SK-N-SH (cell line): ENCODE measurements at regions not wholly inside any gene's neighbourhood (a gene's known extent, or its start where the extent isn't known, plus 50 kb on each side); places are given as distances from the start of the nearest gene placed in this dataset.

Source experiments
- CTCF ChIA-PET: fragments of 300-600, 350-600 bp; formaldehyde crosslinking; extraction: SDS; loops from one replicate; lab custom pipeline; 2021; lab: Yijun Ruan, JAX
- POLR2A ChIA-PET: fragments of 350-600 bp; sonication (Branson Sonifier 250); formaldehyde crosslinking; extraction: SDS; loops from one replicate; lab custom pipeline; 2020; ENCODE audit warnings: antibody characterized with exemption, inconsistent platforms; lab: Yijun Ruan, JAX
- DNase-seq: peaks from one replicate; pipeline ENCODE4 v3.0.0; 2012
- H2AFZ ChIP-seq: fragments of 200-600 bp; sonication (generic); 2 replicates; pipeline ENCODE4 v1.8.1; 2016; ENCODE audit warnings: antibody characterized with exemption, mild to moderate bottlenecking, low read depth
- H3F3A ChIP-seq: fragments of 200-600 bp; sonication (generic); replicated peaks from 2 replicates; pipeline ENCODE3; 2016; ENCODE audit warnings: antibody characterized with exemption, mild to moderate bottlenecking; ENCODE audit not compliant: insufficient read depth
- H3K27ac ChIP-seq, 2 experiments: fragments of 200-500 bp in 1 of 2; fragments of 200-600 bp in 1 of 2; sonication (Bioruptor generic) in 1 of 2; sonication (generic), shearing (Covaris generic) in 1 of 2; 2 replicates each; pipeline versions ENCODE4 v1.5.1 to v1.6.1; 2014 to 2016; ENCODE audit warnings: low read depth in 2 of 2, inconsistent platforms in 1 of 2, low read length in 1 of 2, mild to moderate bottlenecking in 1 of 2, mixed read lengths in 1 of 2
- H3K27me3 ChIP-seq: fragments of 200-600 bp; sonication (generic), shearing (Covaris generic); 2 replicates; pipeline ENCODE4 v1.6.1; 2016; ENCODE audit warnings: mixed run types; ENCODE audit not compliant: insufficient read depth
- H3K36me3 ChIP-seq, 2 experiments: fragments of 200-500 bp in 1 of 2; fragments of 200-600 bp in 1 of 2; sonication (Bioruptor generic) in 1 of 2; sonication (generic) in 1 of 2; replicated peaks in 1 of 2; 2 replicates each; pipeline versions ENCODE3 to v1.5.1; 2014 to 2016; ENCODE audit warnings: low read length in 1 of 2, mild to moderate bottlenecking in 1 of 2; ENCODE audit not compliant: insufficient read depth in 2 of 2, control insufficient read depth in 1 of 2
- H3K4me1 ChIP-seq, 2 experiments: fragments of 200-500 bp in 1 of 2; fragments of 200-600 bp in 1 of 2; sonication (Bioruptor generic) in 1 of 2; sonication (generic), shearing (Covaris generic) in 1 of 2; 2 replicates each; pipeline versions ENCODE4 v1.5.1 to v1.6.1; 2014 to 2016; ENCODE audit warnings: low read depth in 1 of 2, low read length in 1 of 2, mixed run types in 1 of 2; ENCODE audit not compliant: insufficient read depth in 2 of 2, control insufficient read depth in 1 of 2
- H3K4me2 ChIP-seq: fragments of 200-600 bp; sonication (generic), shearing (Covaris generic); 2 replicates; pipeline ENCODE4 v1.6.1; 2017; ENCODE audit warnings: mixed run types
- H3K4me3 ChIP-seq, 2 experiments: fragments of 200-500 bp in 1 of 2; fragments of 200-600 bp in 1 of 2; sonication (Bioruptor generic) in 1 of 2; sonication (generic), shearing (Covaris generic) in 1 of 2; 2 replicates each; pipeline versions ENCODE4 v1.5.1 to v1.8.1; 2014 to 2016; ENCODE audit warnings: low read depth in 2 of 2, inconsistent platforms in 1 of 2, low read length in 1 of 2, mild to moderate bottlenecking in 1 of 2, mixed read lengths in 1 of 2, moderate library complexity in 1 of 2
- H3K79me2 ChIP-seq: fragments of 200-600 bp; sonication (generic); 2 replicates; pipeline ENCODE4 v1.8.1; 2017; ENCODE audit warnings: mild to moderate bottlenecking; ENCODE audit not compliant: insufficient read depth
- H3K9ac ChIP-seq: fragments of 200-600 bp; sonication (generic); 2 replicates; pipeline ENCODE4 v1.6.1; 2017; ENCODE audit warnings: mixed run types
- H3K9me2 ChIP-seq: fragments of 200-600 bp; sonication (generic); 2 replicates; pipeline ENCODE4 v1.6.1; 2017; ENCODE audit warnings: mixed run types
- H3K9me3 ChIP-seq: fragments of 200-600 bp; sonication (generic); 2 replicates; pipeline ENCODE4 v1.6.1; 2017; ENCODE audit warnings: mixed run types, mild to moderate bottlenecking, moderate library complexity
- H4K20me1 ChIP-seq: fragments of 200-600 bp; sonication (generic); 2 replicates; pipeline ENCODE4 v1.6.1; 2017; ENCODE audit warnings: mild to moderate bottlenecking, mixed run types; ENCODE audit not compliant: insufficient read depth
- FOSL2 ChIP-seq: IDR thresholded peaks from 2 replicates; pipeline ENCODE4 v1.4.0; 2012; ENCODE audit warnings: low read depth, mild to moderate bottlenecking, moderate library complexity, borderline replicate concordance
- FOXM1 ChIP-seq: IDR thresholded peaks from 2 replicates; pipeline ENCODE4 v1.4.0; 2012; ENCODE audit warnings: low read depth, mild to moderate bottlenecking
- IRF3 ChIP-seq: fragments of 150-350 bp; IDR thresholded peaks from 2 replicates; pipeline ENCODE4 v1.6.1; 2016; ENCODE audit warnings: mild to moderate bottlenecking, low read depth, low read length
- JUND ChIP-seq: IDR thresholded peaks from 2 replicates; pipeline ENCODE4 v1.4.0; 2012
- NFIC ChIP-seq: IDR thresholded peaks from 2 replicates; pipeline ENCODE4 v1.4.0; 2012; ENCODE audit warnings: borderline replicate concordance
- NRF1 ChIP-seq: IDR thresholded peaks from 2 replicates; pipeline ENCODE4 v1.6.1; 2012; ENCODE audit warnings: low read depth, mild to moderate bottlenecking, low read length
- RAD21 ChIP-seq: IDR thresholded peaks from 2 replicates; pipeline ENCODE4 v1.6.1; 2012; ENCODE audit warnings: mild to moderate bottlenecking, low read length
- RCOR1 ChIP-seq: fragments of 150-350 bp; IDR thresholded peaks from 2 replicates; pipeline ENCODE4 v1.6.1; 2017; ENCODE audit warnings: antibody characterized with exemption, low read length
- REST ChIP-seq: IDR thresholded peaks from 2 replicates; pipeline ENCODE4 v1.6.1; 2012; ENCODE audit warnings: mild to moderate bottlenecking, low read depth, low read length, moderate library complexity
- TCF12 ChIP-seq: IDR thresholded peaks from 2 replicates; pipeline ENCODE4 v1.4.0; 2012
- TEAD4 ChIP-seq: IDR thresholded peaks from 2 replicates; pipeline ENCODE4 v1.4.0; 2012; ENCODE audit warnings: mild to moderate bottlenecking, borderline replicate concordance; ENCODE audit not compliant: insufficient read depth
- USF2 ChIP-seq: fragments of 150-350 bp; IDR thresholded peaks from 2 replicates; pipeline ENCODE4 v1.6.1; 2017; ENCODE audit warnings: antibody characterized with exemption, low read length, low read depth, borderline replicate concordance
- YY1 ChIP-seq: IDR thresholded peaks from 2 replicates; pipeline ENCODE4 v1.4.0; 2012; ENCODE audit warnings: low read depth, mild to moderate bottlenecking
- ZBTB33 ChIP-seq: IDR thresholded peaks from 2 replicates; pipeline ENCODE4 v1.4.0; 2012; ENCODE audit warnings: low read depth, borderline replicate concordance
- WGBS: methylation state at CpG from one replicate; pipeline ENCODE4 v1.1.6; 2017; ENCODE audit warnings: low lambda C conversion rate; 5-methylcytosine and 5-hydroxymethylcytosine counted together

- no peaks in the 10 kb centered on the region for H3F3A ChIP-seq
- CTCF ChIA-PET: no interaction called here
- H2AFZ ChIP-seq: no peak overlapping the region
- H3K79me2 ChIP-seq: no peaks in the 10 kb centered on the region
- TF ChIP-seq REST (no peak), YY1 (no peak), RCOR1 (no peak), NRF1 (no peak), TCF12 (no peak), IRF3 (no peak), ZBTB33 (no peak)
- no peaks in the 10 kb centered on the region for H3K9me2 ChIP-seq
- no peak overlapping the region for H3K4me3 ChIP-seq
- H3K4me2 ChIP-seq: no peak overlapping the region
- H3K9ac ChIP-seq: no peak overlapping the region
- no peaks in the 10 kb centered on the region for H3K27me3 ChIP-seq
- H3K27ac ChIP-seq: no peak overlapping the region
- 65% methylated on average over 2 of the region's 2 CpGs for WGBS
- peaks cover 0 to 7% of the 10 kb centered on the region in 2 experiments; a peak in 2 of 4 replicates for H3K4me1 ChIP-seq
- DNase-seq: no peak
- no peaks in the 10 kb centered on the region for H4K20me1 ChIP-seq
- peaks cover 4% of the 10 kb centered on the region; the same call in 1 of the 2 replicates for H3K9me3 ChIP-seq
- H3K36me3 ChIP-seq: no peaks in the 10 kb centered on the region
- POLR2A ChIA-PET: no interaction called here
Measured at GRCh38 chr1:209267968-209268367, 315.5 kb upstream of the CAMK1G start.

- DNase-seq: no peak
- H3K4me1 ChIP-seq: peaks cover 0 to 7% of the 10 kb centered on the region in 2 experiments; a peak in 2 of 4 replicates
- no peaks in the 10 kb centered on the region for H3K9me2 ChIP-seq
- no peaks in the 10 kb centered on the region for H3K79me2 ChIP-seq
- H3F3A ChIP-seq: no peaks in the 10 kb centered on the region
- peaks cover 3% of the 10 kb centered on the region; the same call in 1 of the 2 replicates for H3K9me3 ChIP-seq
- H3K4me2 ChIP-seq: no peak overlapping the region
- POLR2A ChIA-PET: no interaction called here
- H2AFZ ChIP-seq: no peak overlapping the region
- H4K20me1 ChIP-seq: no peaks in the 10 kb centered on the region
- no peak for TF ChIP-seq TEAD4
- TF ChIP-seq NFIC: no peak
- TF ChIP-seq USF2: no peak
- TF ChIP-seq FOSL2: no peak
- no peak for TF ChIP-seq RCOR1
- no peak for TF ChIP-seq FOXM1
- TF ChIP-seq RAD21: no peak
- TF ChIP-seq JUND: no peak
- no peak overlapping the region for H3K9ac ChIP-seq
- no peaks in the 10 kb centered on the region for H3K36me3 ChIP-seq
- CTCF ChIA-PET: no interaction called here
- H3K27ac ChIP-seq: no peak overlapping the region
- 14% methylated on average over 1 of the region's 1 CpG for WGBS
- no peak overlapping the region for H3K4me3 ChIP-seq
- no peaks in the 10 kb centered on the region for H3K27me3 ChIP-seq
Measured at GRCh38 chr1:209268479-209268878, 315.0 kb upstream of the CAMK1G start.
